H9 (cell line): ENCODE measurements at regions not wholly inside any gene's neighbourhood (a gene's known extent, or its start where the extent isn't known, plus 50 kb on each side); places are given as distances from the start of the nearest gene placed in this dataset.

Experiments used
- DNase-seq: peaks from one replicate; pipeline ENCODE4 v3.0.0-alpha.2; 2017
- H2AFZ ChIP-seq: one replicate; pipeline ENCODE4 v1.6.1; 2013; ENCODE audit warnings: mild to moderate bottlenecking, low read length, control low read depth, moderate library complexity
- H2AK5ac ChIP-seq: 2 replicates; pipeline ENCODE4 v1.6.1; 2013; ENCODE audit warnings: low read length, control low read depth, mixed read lengths; ENCODE audit not compliant: insufficient read length
- H2BK120ac ChIP-seq: one replicate; pipeline ENCODE4 v1.6.1; 2013; ENCODE audit warnings: low read depth, mild to moderate bottlenecking, low read length, control low read depth, inconsistent platforms; ENCODE audit not compliant: poor library complexity, severe bottlenecking
- H2BK12ac ChIP-seq: 2 replicates; pipeline ENCODE4 v1.6.1; 2013; ENCODE audit warnings: low read length, control low read depth, mixed read lengths, low read depth; ENCODE audit not compliant: insufficient read length
- H2BK15ac ChIP-seq: 2 replicates; pipeline ENCODE4 v1.6.1; 2013; ENCODE audit warnings: low read depth, low read length, control low read depth
- H2BK20ac ChIP-seq: one replicate; pipeline ENCODE4 v1.6.1; 2013; ENCODE audit warnings: low read depth, mild to moderate bottlenecking, low read length, control low read depth, inconsistent platforms; ENCODE audit not compliant: poor library complexity, severe bottlenecking
- H2BK5ac ChIP-seq: 2 replicates; pipeline ENCODE4 v1.6.1; 2013; ENCODE audit warnings: low read length, control low read depth, mixed read lengths; ENCODE audit not compliant: insufficient read length
- H3K14ac ChIP-seq: 2 replicates; pipeline ENCODE4 v1.6.1; 2013; ENCODE audit warnings: low read length, control low read depth; ENCODE audit not compliant: insufficient read depth
- H3K18ac ChIP-seq: 2 replicates; pipeline ENCODE4 v1.6.1; 2013; ENCODE audit warnings: low read depth, mild to moderate bottlenecking, mixed read lengths, low read length, control low read depth; ENCODE audit not compliant: insufficient read length
- H3K23ac ChIP-seq: 2 replicates; pipeline ENCODE4 v1.6.1; 2013; ENCODE audit warnings: low read length, control low read depth, mixed read lengths, low read depth; ENCODE audit not compliant: insufficient read length
- H3K23me2 ChIP-seq: 2 replicates; pipeline ENCODE4 v1.6.1; 2013; ENCODE audit warnings: low read depth, mild to moderate bottlenecking, mixed read lengths, low read length, control low read depth; ENCODE audit not compliant: insufficient read length, poor library complexity, severe bottlenecking
- H3K27ac ChIP-seq: 2 replicates; pipeline ENCODE4 v1.5.1; 2013; ENCODE audit warnings: low read length, control low read depth, mixed read lengths, low read depth; ENCODE audit not compliant: insufficient read length
- H3K27me3 ChIP-seq: 2 replicates; pipeline ENCODE4 v1.6.1; 2013; ENCODE audit warnings: low read length, control low read depth, inconsistent platforms; ENCODE audit not compliant: insufficient read depth
- H3K4ac ChIP-seq: 2 replicates; pipeline ENCODE4 v1.6.1; 2013; ENCODE audit warnings: low read depth, mild to moderate bottlenecking, control low read depth, inconsistent platforms, low read length, moderate library complexity
- H3K4me1 ChIP-seq: 2 replicates; pipeline ENCODE4 v1.6.1; 2013; ENCODE audit warnings: low read length, control low read depth, inconsistent platforms; ENCODE audit not compliant: insufficient read depth
- H3K4me2 ChIP-seq: 2 replicates; pipeline ENCODE4 v1.6.1; 2013; ENCODE audit warnings: low read length, control low read depth, mixed read lengths; ENCODE audit not compliant: insufficient read length, insufficient read depth
- H3K56ac ChIP-seq: 2 replicates; pipeline ENCODE4 v1.6.1; 2013; ENCODE audit warnings: low read depth, mild to moderate bottlenecking, mixed read lengths, low read length, control low read depth; ENCODE audit not compliant: insufficient read length
- H3K79me1 ChIP-seq: 2 replicates; pipeline ENCODE4 v1.6.1; 2013; ENCODE audit warnings: low read depth, mild to moderate bottlenecking, moderate library complexity, low read length, control low read depth, inconsistent platforms; ENCODE audit not compliant: insufficient read depth, poor library complexity, severe bottlenecking
- H3K79me2 ChIP-seq: 2 replicates; pipeline ENCODE4 v1.6.1; 2013; ENCODE audit warnings: low read length, control low read depth, inconsistent platforms; ENCODE audit not compliant: insufficient read depth
- H3K9ac ChIP-seq: 2 replicates; pipeline ENCODE4 v1.6.1; 2013; ENCODE audit warnings: low read length, control low read depth, mixed read lengths; ENCODE audit not compliant: insufficient read length; ENCODE audit errors: extremely low read depth
- H3K9me3 ChIP-seq: one replicate; pipeline ENCODE4 v1.6.1; 2013; ENCODE audit warnings: low read depth, low read length, inconsistent platforms; ENCODE audit not compliant: control insufficient read depth
- H3T11ph ChIP-seq: one replicate; pipeline ENCODE4 v1.6.1; 2013; ENCODE audit warnings: mild to moderate bottlenecking, low read length, control low read depth, inconsistent platforms
- H4K20me1 ChIP-seq: one replicate; pipeline ENCODE4 v1.6.1; 2013; ENCODE audit not compliant: control insufficient read depth, insufficient read length, insufficient read depth
- H4K5ac ChIP-seq: 2 replicates; pipeline ENCODE4 v1.6.1; 2013; ENCODE audit warnings: low read depth, mild to moderate bottlenecking, mixed read lengths, low read length, control low read depth; ENCODE audit not compliant: insufficient read length
- H4K8ac ChIP-seq: replicated peaks from 2 replicates; pipeline ENCODE4 v1.6.1; 2013; ENCODE audit warnings: low read length, control low read depth, mixed read lengths, low read depth; ENCODE audit not compliant: insufficient read length
- H4K91ac ChIP-seq: 2 replicates; pipeline ENCODE4 v1.6.1; 2013; ENCODE audit warnings: low read depth, mild to moderate bottlenecking, moderate library complexity, mixed read lengths, low read length, control low read depth; ENCODE audit not compliant: insufficient read length
- H3K27ac Mint-ChIP-seq, 3 experiments: 2 replicates in 2 of 3; 3 replicates in 1 of 3; pipeline ENCODE4 v1.8.0; 2020 to 2021; ENCODE audit warnings: mixed read lengths in 3 of 3, mild to moderate bottlenecking in 1 of 3, moderate library complexity in 1 of 3
- H3K27me3 Mint-ChIP-seq: 2 replicates; pipeline ENCODE4 v1.8.0; 2021; ENCODE audit warnings: low read depth, mild to moderate bottlenecking, moderate library complexity, mixed read lengths
- H3K36me3 Mint-ChIP-seq, 3 experiments: 2 replicates in 2 of 3; 3 replicates in 1 of 3; pipeline ENCODE4 v1.8.0; 2020 to 2021; ENCODE audit warnings: low read depth in 3 of 3, mixed read lengths in 3 of 3; ENCODE audit not compliant: insufficient read depth in 1 of 3
- H3K4me1 Mint-ChIP-seq, 2 experiments: 2 replicates each; pipeline ENCODE4 v1.8.0; 2020; ENCODE audit warnings: mixed read lengths in 2 of 2
- H3K4me3 Mint-ChIP-seq, 2 experiments: 2 replicates in 1 of 2; 3 replicates in 1 of 2; pipeline ENCODE4 v1.8.0; 2020 to 2021; ENCODE audit warnings: mild to moderate bottlenecking in 2 of 2, mixed read lengths in 2 of 2, moderate library complexity in 1 of 2
- H3K9me3 Mint-ChIP-seq, 2 experiments: 2 replicates in 1 of 2; 3 replicates in 1 of 2; pipeline ENCODE4 v1.8.0; 2020; ENCODE audit warnings: mild to moderate bottlenecking in 2 of 2, mixed read lengths in 2 of 2, moderate library complexity in 1 of 2
- WGBS: extraction: QIAGEN DNeasy Blood & Tissue Kit; methylation state at CpG from one replicate; pipeline ENCODE4 v1.1.7; 2013; ENCODE audit warnings: missing lambda C conversion rate, low lambda C conversion rate, mixed read lengths; ENCODE audit not compliant: insufficient read length; ENCODE audit errors: extremely low coverage; 5-methylcytosine and 5-hydroxymethylcytosine counted together
- TF ChIP-seq, protein P1 (sequence below): fragments of 200-600 bp; sonication (generic); conservative IDR thresholded peaks from 3 replicates; pipeline ENCODE4 v1.8.0; 2021; ENCODE audit warnings: antibody characterized with exemption, mild to moderate bottlenecking

DNA sequence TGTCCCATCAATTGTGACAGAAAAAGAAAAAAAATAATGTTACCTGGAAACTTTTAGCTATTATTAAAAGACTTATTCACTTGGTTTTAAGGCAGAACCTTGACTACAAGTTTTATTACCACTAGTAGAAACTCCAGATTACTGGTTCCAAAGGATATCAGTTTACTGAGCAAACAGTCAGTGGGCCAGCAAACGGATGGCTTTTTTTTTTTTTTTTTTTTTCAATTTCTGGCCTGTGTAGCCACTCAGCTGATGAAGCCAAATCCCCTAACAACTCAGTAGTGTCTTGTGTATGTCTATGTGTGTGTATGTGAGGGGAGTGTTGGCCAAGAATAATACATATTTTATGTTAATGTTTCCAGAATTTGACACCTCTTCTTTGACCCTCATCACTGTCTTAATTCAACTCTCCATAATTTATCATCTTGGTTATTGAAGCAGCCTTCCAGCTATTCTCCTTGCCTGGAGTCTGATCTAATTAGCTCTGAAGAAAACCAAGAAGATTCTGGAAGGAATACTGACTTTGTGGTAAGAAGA, 724.9 kb downstream of the NSUN3 start:
- no CpG with 5 or more reads among the region's 1 CpG for WGBS

More for the DNA sequence above, 724.9 kb downstream of the NSUN3 start:
- Histone ChIP-seq H4K91ac (no peak overlapping the region), H3K9me3 (no peaks in the 10 kb centered on the region), H4K8ac (no peak overlapping the region), H3K27me3 (no peaks in the 10 kb centered on the region), H2BK5ac (no peak overlapping the region), H2AFZ (no peak overlapping the region), H3T11ph (no peak overlapping the region), H3K4me2 (no peak overlapping the region), H4K20me1 (no peaks in the 10 kb centered on the region), H3K79me2 (no peaks in the 10 kb centered on the region), H3K23me2 (no peaks in the 10 kb centered on the region), H3K14ac (no peak overlapping the region), H2BK12ac (no peak overlapping the region), H3K4me1 (no peaks in the 10 kb centered on the region), H3K56ac (no peak overlapping the region), H2AK5ac (no peak overlapping the region), H3K79me1 (no peaks in the 10 kb centered on the region), H3K23ac (no peak overlapping the region), H3K4ac (no peak overlapping the region), H2BK120ac (no peak overlapping the region), H2BK15ac (no peak overlapping the region), H2BK20ac (no peak overlapping the region), H3K9ac (no peak overlapping the region), H3K18ac (no peak overlapping the region), H4K5ac (no peak overlapping the region), H3K27ac (no peak overlapping the region)
- no peaks in the 10 kb centered on the region for H3K9me3 Mint-ChIP-seq
- no peaks in the 10 kb centered on the region for H3K4me1 Mint-ChIP-seq
- H3K27me3 Mint-ChIP-seq, result no peaks in the 10 kb centered on the region
- H3K36me3 Mint-ChIP-seq, result no peaks in the 10 kb centered on the region
- no peak overlapping the region for H3K4me3 Mint-ChIP-seq
- TF ChIP-seq, protein P1, sequence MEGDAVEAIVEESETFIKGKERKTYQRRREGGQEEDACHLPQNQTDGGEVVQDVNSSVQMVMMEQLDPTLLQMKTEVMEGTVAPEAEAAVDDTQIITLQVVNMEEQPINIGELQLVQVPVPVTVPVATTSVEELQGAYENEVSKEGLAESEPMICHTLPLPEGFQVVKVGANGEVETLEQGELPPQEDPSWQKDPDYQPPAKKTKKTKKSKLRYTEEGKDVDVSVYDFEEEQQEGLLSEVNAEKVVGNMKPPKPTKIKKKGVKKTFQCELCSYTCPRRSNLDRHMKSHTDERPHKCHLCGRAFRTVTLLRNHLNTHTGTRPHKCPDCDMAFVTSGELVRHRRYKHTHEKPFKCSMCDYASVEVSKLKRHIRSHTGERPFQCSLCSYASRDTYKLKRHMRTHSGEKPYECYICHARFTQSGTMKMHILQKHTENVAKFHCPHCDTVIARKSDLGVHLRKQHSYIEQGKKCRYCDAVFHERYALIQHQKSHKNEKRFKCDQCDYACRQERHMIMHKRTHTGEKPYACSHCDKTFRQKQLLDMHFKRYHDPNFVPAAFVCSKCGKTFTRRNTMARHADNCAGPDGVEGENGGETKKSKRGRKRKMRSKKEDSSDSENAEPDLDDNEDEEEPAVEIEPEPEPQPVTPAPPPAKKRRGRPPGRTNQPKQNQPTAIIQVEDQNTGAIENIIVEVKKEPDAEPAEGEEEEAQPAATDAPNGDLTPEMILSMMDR, result no peak
- no peak overlapping the region for H3K27ac Mint-ChIP-seq
- DNase-seq, result no peak
